Esophagus muscularis mucosa (tissue), 4 donors: ENCODE measurements at regions not wholly inside any gene's neighbourhood (a gene's known extent, or its start where the extent isn't known, plus 50 kb on each side); places are given as distances from the start of the nearest gene placed in this dataset.
"Not testable (repeated sequence)": the region's sequence is repeated elsewhere in the genome, so short reads cannot be mapped to it uniquely, and the experiment has no call there.

ENCODE experiments used
- DNase-seq: peaks from one replicate; pipeline ENCODE4 v3.0.0-alpha.2; 2017; ENCODE audit errors: extremely low spot score
- H3K27ac ChIP-seq, 4 donors: fragments of 200-600 bp; sonication (generic); replicated peaks in 1 of 4; 1 replicate in 3 of 4; 2 replicates in 1 of 4; pipeline ENCODE4 v1.5.1; 2016 to 2019; ENCODE audit warnings: mild to moderate bottlenecking in 1 of 4
- H3K27me3 ChIP-seq, 4 donors: fragments of 200-600 bp; sonication (generic); one replicate each; pipeline versions ENCODE4 v1.5.1 to v1.6.0; 2016 to 2019
- H3K36me3 ChIP-seq, 4 donors: fragments of 200-600 bp; sonication (generic); one replicate each; pipeline ENCODE4 v1.5.1; 2016 to 2019
- H3K4me1 ChIP-seq, 4 donors: fragments of 200-600 bp; sonication (generic); one replicate each; pipeline ENCODE4 v1.5.1; 2016 to 2019
- H3K4me3 ChIP-seq, 4 donors: fragments of 200-600 bp; sonication (generic); 1 replicate in 2 of 4; 2 replicates in 2 of 4; pipeline ENCODE4 v1.5.1; 2016 to 2019; ENCODE audit warnings: mild to moderate bottlenecking in 4 of 4, moderate library complexity in 1 of 4
- H3K9me3 ChIP-seq, 4 donors: fragments of 200-600 bp; sonication (generic); 1 replicate in 3 of 4; 2 replicates in 1 of 4; pipeline ENCODE4 v1.5.1; 2016 to 2019
- EP300 ChIP-seq: sonication (generic); formaldehyde crosslinking; IDR thresholded peaks from one replicate; pipeline ENCODE4 v1.6.1; 2017; ENCODE audit warnings: antibody characterized with exemption
- POLR2A ChIP-seq: fragments of 450-650 bp; IDR thresholded peaks from one replicate; pipeline ENCODE4 v1.6.1; 2017; ENCODE audit warnings: antibody characterized with exemption, moderate library complexity, mild to moderate bottlenecking, low read depth
- POLR2AphosphoS5 ChIP-seq, 2 donors: sonication (generic); formaldehyde crosslinking; IDR thresholded peaks; one replicate each; pipeline ENCODE4 v1.6.1; 2017; ENCODE audit warnings: antibody characterized with exemption in 2 of 2
- WGBS: methylation state at CpG from one replicate; pipeline ENCODE4 v1.1.5; 2018; 5-methylcytosine and 5-hydroxymethylcytosine counted together
- intact Hi-C: fragments of 100-400 bp; cut with DNase I; formaldehyde crosslinking; loops from one replicate; pipeline ENCODE4 v1.15.1; 2023
- TF ChIP-seq, protein P1 (sequence below), 3 experiments: fragments of 200-600 bp in 2 of 3; fragments of 450-650 bp in 1 of 3; sonication (generic) in 2 of 3; IDR thresholded peaks; one replicate each; pipeline ENCODE4 v1.5.1; 2017 to 2019; ENCODE audit warnings: antibody characterized with exemption in 3 of 3, mild to moderate bottlenecking in 2 of 3, moderate library complexity in 1 of 3

DNA sequence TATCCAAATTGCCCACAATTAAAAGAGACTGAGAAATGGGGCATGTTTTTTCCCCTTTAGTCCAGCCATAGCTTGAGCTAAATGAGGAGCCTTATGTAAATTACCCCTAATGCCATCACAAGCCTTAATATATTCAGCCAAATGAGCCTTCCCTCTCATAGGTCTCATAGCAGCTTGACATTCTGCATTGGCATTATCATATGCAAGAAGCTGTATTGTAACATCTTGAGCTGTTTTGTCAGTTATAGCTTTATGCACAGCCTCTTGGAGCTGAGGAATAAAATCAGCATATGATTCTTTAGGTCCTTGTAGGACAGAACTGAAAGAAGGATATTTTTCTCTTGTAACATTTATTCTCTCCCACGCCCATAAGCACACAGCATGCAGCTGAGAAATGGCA, 153.2 kb downstream of the ZNF486 start:
- TF ChIP-seq POLR2A (no peak), POLR2AphosphoS5 (IDR thresholded peaks at IDR 0.05) (no peak), EP300 (no peak)
- TF ChIP-seq, protein P1, sequence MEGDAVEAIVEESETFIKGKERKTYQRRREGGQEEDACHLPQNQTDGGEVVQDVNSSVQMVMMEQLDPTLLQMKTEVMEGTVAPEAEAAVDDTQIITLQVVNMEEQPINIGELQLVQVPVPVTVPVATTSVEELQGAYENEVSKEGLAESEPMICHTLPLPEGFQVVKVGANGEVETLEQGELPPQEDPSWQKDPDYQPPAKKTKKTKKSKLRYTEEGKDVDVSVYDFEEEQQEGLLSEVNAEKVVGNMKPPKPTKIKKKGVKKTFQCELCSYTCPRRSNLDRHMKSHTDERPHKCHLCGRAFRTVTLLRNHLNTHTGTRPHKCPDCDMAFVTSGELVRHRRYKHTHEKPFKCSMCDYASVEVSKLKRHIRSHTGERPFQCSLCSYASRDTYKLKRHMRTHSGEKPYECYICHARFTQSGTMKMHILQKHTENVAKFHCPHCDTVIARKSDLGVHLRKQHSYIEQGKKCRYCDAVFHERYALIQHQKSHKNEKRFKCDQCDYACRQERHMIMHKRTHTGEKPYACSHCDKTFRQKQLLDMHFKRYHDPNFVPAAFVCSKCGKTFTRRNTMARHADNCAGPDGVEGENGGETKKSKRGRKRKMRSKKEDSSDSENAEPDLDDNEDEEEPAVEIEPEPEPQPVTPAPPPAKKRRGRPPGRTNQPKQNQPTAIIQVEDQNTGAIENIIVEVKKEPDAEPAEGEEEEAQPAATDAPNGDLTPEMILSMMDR (IDR thresholded peaks at IDR 0.05): no peak
- 86% methylated on average over 1 of the region's 1 CpG for WGBS

DNA sequence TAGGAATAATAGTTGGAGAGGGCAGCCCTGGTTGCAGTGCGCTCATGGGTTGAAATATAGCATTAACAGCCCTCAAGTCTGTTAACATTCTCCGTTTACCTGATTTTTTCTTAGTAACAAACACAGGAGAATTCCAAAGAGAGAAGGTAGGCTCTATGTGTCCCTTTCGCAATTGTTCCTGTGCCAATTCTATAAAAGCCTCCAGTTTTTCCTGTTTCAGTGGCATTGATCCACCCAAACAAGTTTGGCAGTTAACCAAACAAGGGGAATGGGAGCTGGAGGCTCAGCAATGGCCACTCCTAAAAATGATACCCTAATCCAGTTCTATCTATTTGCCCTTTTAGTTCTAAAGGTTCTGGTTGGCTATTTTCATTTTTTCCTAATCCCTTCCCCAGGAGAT, 151.6 kb downstream of the ZNF486 start:
- DNase-seq: no peak
- WGBS: 47% methylated on average over 3 of the region's 3 CpGs
- intact Hi-C loops: no loop called here

More for the DNA sequence above, 153.2 kb downstream of the ZNF486 start:
- intact Hi-C loops: no loop called here
- H3K36me3 ChIP-seq: no peaks in the 10 kb centered on the region
- H3K27me3 ChIP-seq: no peaks in the 10 kb centered on the region
- peaks cover 0 to 9% (median 2%) of the 10 kb centered on the region in 4 donors for H3K4me1 ChIP-seq
- H3K9me3 ChIP-seq: no peaks in the 10 kb centered on the region
- no peak overlapping the region for H3K27ac ChIP-seq
- no peak for DNase-seq
- H3K4me3 ChIP-seq: no peak overlapping the region

DNA sequence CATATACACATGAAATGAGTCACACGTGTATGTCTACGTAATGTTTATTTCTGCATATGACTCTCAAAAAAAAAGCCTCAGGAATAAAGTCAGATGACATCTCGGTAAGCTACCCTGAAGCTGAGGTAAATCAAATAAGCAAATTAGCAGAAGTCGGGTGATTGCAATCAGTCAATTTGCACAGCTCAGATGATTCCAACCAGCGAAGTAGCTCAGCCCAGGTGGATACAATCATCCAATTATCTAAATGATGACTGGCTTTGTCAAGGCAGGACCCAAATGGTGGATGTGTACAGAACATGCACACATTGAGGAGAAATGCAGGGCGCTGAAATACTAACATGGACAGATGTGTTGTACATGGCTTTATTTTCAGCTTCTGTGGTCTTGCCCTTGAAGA, 148.5 kb downstream of the ZNF486 start:
- no peak overlapping the region for H3K4me3 ChIP-seq
- H3K27me3 ChIP-seq: no peaks in the 10 kb centered on the region
- intact Hi-C loops: no loop called here
- TF ChIP-seq, protein P1 (IDR thresholded peaks at IDR 0.05): no peak
- no peak for TF ChIP-seq POLR2AphosphoS5 (IDR thresholded peaks at IDR 0.05)
- TF ChIP-seq POLR2A: no peak
- TF ChIP-seq EP300: no peak
- no peak overlapping the region for H3K27ac ChIP-seq
- WGBS: 61% methylated on average over 6 of the region's 6 CpGs
- no peak for DNase-seq
- no peaks in the 10 kb centered on the region for H3K9me3 ChIP-seq
- no peaks in the 10 kb centered on the region for H3K4me1 ChIP-seq
- H3K36me3 ChIP-seq: no peaks in the 10 kb centered on the region

More for the DNA sequence above, 151.6 kb downstream of the ZNF486 start:
- H3K4me1 ChIP-seq: peaks cover 0 to 9% (median 2%) of the 10 kb centered on the region in 4 donors
- no peak overlapping the region for H3K4me3 ChIP-seq
- H3K27ac ChIP-seq: no peak overlapping the region
- no peak for TF ChIP-seq POLR2AphosphoS5 (IDR thresholded peaks at IDR 0.05)
- TF ChIP-seq EP300: no peak
- no peak for TF ChIP-seq POLR2A
- TF ChIP-seq, protein P1 (IDR thresholded peaks at IDR 0.05): no peak
- no peaks in the 10 kb centered on the region for H3K27me3 ChIP-seq
- H3K36me3 ChIP-seq: no peaks in the 10 kb centered on the region
- no peaks in the 10 kb centered on the region for H3K9me3 ChIP-seq

DNA sequence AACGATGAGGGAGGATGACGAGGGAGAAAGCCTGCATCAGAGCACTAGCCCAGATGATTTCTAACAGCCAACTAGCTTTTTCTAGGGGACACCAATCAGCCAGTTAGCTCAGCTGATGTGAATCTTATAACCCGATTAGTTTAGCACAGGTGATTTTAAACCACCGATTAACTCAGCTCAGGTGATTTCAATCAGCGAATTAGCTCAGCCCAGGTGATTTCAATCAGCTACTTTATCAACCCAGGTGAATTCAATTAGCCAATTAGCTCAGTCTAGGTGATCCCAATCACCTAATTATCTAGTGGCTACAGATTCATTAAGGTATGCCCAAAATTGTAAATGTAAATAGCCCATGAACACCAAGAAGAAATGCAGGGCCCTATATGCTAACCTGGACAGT, 146.9 kb downstream of the ZNF486 start:
- no peaks in the 10 kb centered on the region for H3K9me3 ChIP-seq
- TF ChIP-seq POLR2AphosphoS5 (IDR thresholded peaks at IDR 0.05) (no peak), EP300 (no peak), POLR2A (no peak)
- TF ChIP-seq, protein P1 (IDR thresholded peaks at IDR 0.05): no peak
- no peak overlapping the region for H3K4me3 ChIP-seq
- intact Hi-C loops: no loop called here
- no peaks in the 10 kb centered on the region for H3K36me3 ChIP-seq
- no peaks in the 10 kb centered on the region for H3K4me1 ChIP-seq
- H3K27ac ChIP-seq: no peak overlapping the region
- H3K27me3 ChIP-seq: no peaks in the 10 kb centered on the region
- WGBS: 90% methylated on average over 5 of the region's 5 CpGs
- no peak for DNase-seq

DNA sequence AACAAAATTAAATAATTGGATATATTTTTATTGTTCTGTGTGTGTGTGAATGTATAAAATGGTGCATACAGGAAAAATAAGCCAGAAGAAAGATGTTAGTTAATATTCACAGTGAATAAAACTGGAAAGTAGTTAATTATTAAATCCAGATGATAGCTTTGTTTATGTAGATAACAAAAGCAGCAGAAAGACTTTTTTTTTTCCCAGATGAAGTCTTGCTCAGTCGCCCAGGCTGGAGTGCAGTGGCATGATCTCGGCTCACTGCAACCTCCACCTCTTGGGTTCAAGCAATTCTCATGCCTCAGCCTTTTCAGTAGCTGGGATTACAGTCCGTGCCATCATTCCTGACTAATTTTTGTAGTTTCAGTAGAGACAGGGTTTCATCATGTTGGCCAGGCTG, 140.1 kb downstream of the ZNF486 start:
- TF ChIP-seq EP300: no peak
- no peak for TF ChIP-seq POLR2A
- TF ChIP-seq POLR2AphosphoS5 (IDR thresholded peaks at IDR 0.05): no peak
- TF ChIP-seq, protein P1 (IDR thresholded peaks at IDR 0.05): no peak

DNA sequence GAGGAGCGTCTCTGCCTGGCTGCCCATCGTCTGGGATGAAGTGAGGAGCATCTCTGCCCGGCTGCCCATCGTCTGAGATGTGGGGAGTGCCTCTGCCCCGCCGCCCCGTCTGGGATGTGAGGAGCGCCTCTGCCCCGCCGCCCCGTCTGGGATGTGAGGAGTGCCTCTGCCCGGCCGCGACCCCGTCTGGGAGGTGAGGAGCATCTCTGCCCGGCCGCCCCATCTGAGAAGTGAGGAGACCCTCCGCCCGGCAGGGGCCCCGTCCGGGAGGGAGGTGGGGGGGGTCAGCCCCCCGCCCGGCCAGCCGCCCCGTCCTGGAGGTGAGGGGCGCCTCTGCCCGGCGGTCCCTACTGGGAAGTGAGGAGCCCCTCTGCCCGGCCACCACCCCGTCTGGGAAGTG, 129.3 kb downstream of the ZNF486 start:
- no CpG with 5 or more reads among the region's 30 CpGs for WGBS
- H3K4me1 ChIP-seq, H3K27ac ChIP-seq, DNase-seq, H3K27me3 ChIP-seq, H3K9me3 ChIP-seq, H3K36me3 ChIP-seq, H3K4me3 ChIP-seq, intact Hi-C loops: not testable (repeated sequence)

More for the DNA sequence above, 140.1 kb downstream of the ZNF486 start:
- 62% methylated on average over 3 of the region's 3 CpGs for WGBS
- Histone ChIP-seq H3K4me3 (no peak overlapping the region), H3K9me3 (no peaks in the 10 kb centered on the region), H3K27me3 (no peaks in the 10 kb centered on the region), H3K27ac (no peak overlapping the region), H3K36me3 (no peaks in the 10 kb centered on the region), H3K4me1 (no peaks in the 10 kb centered on the region)
- intact Hi-C loops: no loop called here
- no peak for DNase-seq
